ENCODE measurements at regions not wholly inside any gene's neighbourhood (a gene's known extent, or its start where the extent isn't known, plus 50 kb on each side); places are given as distances from the start of the nearest gene placed in this dataset.
"Not testable (repeated sequence)": the region's sequence is repeated elsewhere in the genome, so short reads cannot be mapped to it uniquely, and the experiment has no call there.

GRCh38 chr13:73317140-73317539 is 258.3 kb downstream of the KLF5 start:
- DNase-seq, result no peak

- DNase-seq, result no peak
Observed at GRCh38 chr13:73310366-73310765, 251.6 kb downstream of the KLF5 start.

GRCh38 chr13:73307481-73307880 is 248.7 kb downstream of the KLF5 start:
- DNase-seq, result no peak

- DNase-seq, result no peak
Observed at GRCh38 chr13:73306688-73307087, 247.9 kb downstream of the KLF5 start.

GRCh38 chr13:73304442-73304841 is 245.6 kb downstream of the KLF5 start:
- no peak for DNase-seq

GRCh38 chr13:73303851-73304250 is 245.0 kb downstream of the KLF5 start:
- DNase-seq, result no peak

- DNase-seq, result not testable (repeated sequence)
Observed at GRCh38 chr13:73301622-73302021, 242.8 kb downstream of the KLF5 start.

- no peak for DNase-seq
Observed at GRCh38 chr13:73300718-73301425, 242.1 kb downstream of the KLF5 start.

GRCh38 chr13:73299787-73300186 is 241.0 kb downstream of the KLF5 start:
- no peak for DNase-seq

- no peak for DNase-seq
Observed at GRCh38 chr13:73293913-73294523, 235.2 kb downstream of the KLF5 start.

GRCh38 chr13:73292127-73292526 is 233.3 kb downstream of the KLF5 start:
- DNase-seq, result no peak

GRCh38 chr13:73290844-73291243 is 232.0 kb downstream of the KLF5 start:
- no peak for DNase-seq

GRCh38 chr13:73288596-73288995 is 229.8 kb downstream of the KLF5 start:
- DNase-seq, result no peak

- DNase-seq, result no peak
Observed at GRCh38 chr13:73287831-73288230, 229.0 kb downstream of the KLF5 start.

GRCh38 chr13:73286942-73287620 is 228.3 kb downstream of the KLF5 start:
- DNase-seq, result no peak

- DNase-seq, result no peak
Observed at GRCh38 chr13:73286177-73286576, 227.4 kb downstream of the KLF5 start.

GRCh38 chr13:73284081-73284874 is 225.5 kb downstream of the KLF5 start:
- DNase-seq, result no peak

GRCh38 chr13:73283636-73284035 is 224.8 kb downstream of the KLF5 start:
- no peak for DNase-seq

GRCh38 chr13:73281746-73282145 is 222.9 kb downstream of the KLF5 start:
- no peak for DNase-seq

GRCh38 chr13:73278186-73278585 is 219.4 kb downstream of the KLF5 start:
- no peak for DNase-seq

- DNase-seq, result no peak
Observed at GRCh38 chr13:73275163-73275562, 216.4 kb downstream of the KLF5 start.

- DNase-seq, result no peak
Observed at GRCh38 chr13:73274147-73274546, 215.3 kb downstream of the KLF5 start.

GRCh38 chr13:73273745-73274144 is 214.9 kb downstream of the KLF5 start:
- no peak for DNase-seq
